A549 (cell line): ENCODE measurements at regions not wholly inside any gene's neighbourhood (a gene's known extent, or its start where the extent isn't known, plus 50 kb on each side); places are given as distances from the start of the nearest gene placed in this dataset.
A peak's percentile ranks its signal among the peaks of the same experiment; 100 is the strongest.

Experiments
- ATAC-seq, 2 experiments: fragments of 200-7000 bp in 1 of 2; fragments of >200 bp in 1 of 2; cut with Nextera tagmentation in 1 of 2; cut with Tn5 transposase in 1 of 2; 3 replicates each; pipeline versions ENCODE4 v1.8.0 to v1.9.1; 2018 to 2020; ENCODE audit warnings: mild to moderate bottlenecking in 1 of 2, moderate library complexity in 1 of 2
- CTCF ChIA-PET: fragments of 300-600 bp; sonication (Branson Sonifier 250); formaldehyde crosslinking; extraction: SDS; loops from one replicate; lab custom pipeline; 2021; ENCODE audit warnings: antibody characterized with exemption, inconsistent platforms; lab: Yijun Ruan, JAX
- POLR2A ChIA-PET: fragments of 350-600 bp; formaldehyde crosslinking; extraction: SDS; loops from one replicate; lab custom pipeline; 2021; ENCODE audit warnings: antibody characterized with exemption, inconsistent platforms; lab: Yijun Ruan, JAX
- DNase-seq, 2 experiments: peaks; one replicate each; pipeline versions ENCODE4 v3.0.0 to v3.0.0-alpha.2; 2011 to 2016; ENCODE audit warnings: low read depth in 1 of 2, low spot score in 1 of 2
- FAIRE-seq: peaks from 2 replicates; lab custom pipeline; 2011; peaks lifted over from hg19 to GRCh38; lab: Jason Lieb, UNC
- H3K27ac ChIP-seq, 2 experiments: fragments of >200 bp; sonication (Bioruptor Twin); formaldehyde crosslinking; 3 replicates each; pipeline ENCODE4 v1.5.1; 2016 to 2017
- H3K4me1 ChIP-seq: fragments of >200 bp; sonication (Bioruptor Twin); formaldehyde crosslinking; 3 replicates; pipeline ENCODE4 v1.6.1; 2016
- H3K4me2 ChIP-seq: fragments of >200 bp; sonication (Bioruptor Twin); formaldehyde crosslinking; 3 replicates; pipeline ENCODE4 v1.6.1; 2016
- H3K4me3 ChIP-seq: fragments of >200 bp; sonication (Bioruptor Twin); formaldehyde crosslinking; 3 replicates; pipeline ENCODE4 v1.5.1; 2016
- H3K9me3 ChIP-seq: fragments of >200 bp; sonication (Bioruptor Twin); formaldehyde crosslinking; 3 replicates; pipeline ENCODE4 v1.6.1; 2016
- BHLHE40 ChIP-seq: IDR thresholded peaks from 2 replicates; pipeline ENCODE4 v1.6.1; 2012; ENCODE audit warnings: low read depth, low read length, inconsistent platforms
- CBX2 ChIP-seq: fragments of 200-600 bp; sonication (generic); IDR thresholded peaks from 2 replicates; pipeline ENCODE4 v1.6.1; 2016; ENCODE audit warnings: low read depth, mild to moderate bottlenecking, borderline replicate concordance
- CHD4 ChIP-seq: fragments of 200-600 bp; sonication (generic); IDR thresholded peaks from 2 replicates; pipeline ENCODE4 v1.6.1; 2016; ENCODE audit warnings: antibody characterized with exemption, mild to moderate bottlenecking, borderline replicate concordance
- EHF ChIP-seq: fragments of 250-450 bp; sonication (Bioruptor Pico); IDR thresholded peaks from 2 replicates; pipeline ENCODE4 v1.5.0; 2020; ENCODE audit warnings: mild to moderate bottlenecking
- FOSL2 ChIP-seq, 2 experiments: fragments of 450-650 bp in 1 of 2; fragments of >200 bp in 1 of 2; sonication (Bioruptor Twin) in 1 of 2; formaldehyde crosslinking; IDR thresholded peaks; 2 replicates each; pipeline versions ENCODE4 v1.5.0 to v1.6.1; 2016 to 2020; ENCODE audit warnings: mild to moderate bottlenecking in 1 of 2, moderate library complexity in 1 of 2
- FOXS1 ChIP-seq: fragments of 250-450 bp; sonication (Bioruptor Pico); IDR thresholded peaks from 2 replicates; pipeline ENCODE4 v1.5.0; 2020; ENCODE audit warnings: mild to moderate bottlenecking, moderate library complexity
- HEYL ChIP-seq: fragments of 250-450 bp; sonication (Bioruptor Pico); IDR thresholded peaks from 2 replicates; pipeline ENCODE4 v1.8.0; 2021; ENCODE audit warnings: mild to moderate bottlenecking, moderate library complexity
- HOXB13 ChIP-seq: fragments of 250-450 bp; sonication (Bioruptor Pico); IDR thresholded peaks from 2 replicates; pipeline ENCODE4 v1.5.0; 2020; ENCODE audit warnings: low read depth, mild to moderate bottlenecking, moderate library complexity
- HOXB5 ChIP-seq: fragments of 250-450 bp; sonication (Bioruptor Pico); IDR thresholded peaks from 2 replicates; pipeline ENCODE4 v1.5.0; 2020; ENCODE audit warnings: mild to moderate bottlenecking, moderate library complexity
- JUN ChIP-seq, 2 experiments: fragments of >200 bp; sonication (Bioruptor Twin); formaldehyde crosslinking; IDR thresholded peaks; 2 replicates in 1 of 2; 3 replicates in 1 of 2; pipeline ENCODE4 v1.6.1; 2016 to 2017
- JUNB ChIP-seq: fragments of >200 bp; sonication (Bioruptor Twin); formaldehyde crosslinking; IDR thresholded peaks from 2 replicates; pipeline ENCODE4 v1.6.1; 2016
- KDM5A ChIP-seq: fragments of 200-600 bp; sonication (generic); IDR thresholded peaks from 2 replicates; pipeline ENCODE4 v1.6.1; 2016; ENCODE audit warnings: antibody characterized with exemption, mild to moderate bottlenecking
- MAFK ChIP-seq: fragments of 450-650 bp; IDR thresholded peaks from 2 replicates; pipeline ENCODE4 v1.6.1; 2014; ENCODE audit not compliant: partially characterized antibody
- MYC ChIP-seq: IDR thresholded peaks from 2 replicates; pipeline ENCODE4 v1.6.1; 2012; ENCODE audit warnings: mild to moderate bottlenecking, inconsistent platforms, low read length, improper control_type of control experiment, borderline replicate concordance
- RAD21 ChIP-seq, 2 experiments: fragments of >200 bp in 1 of 2; sonication (Bioruptor Twin) in 1 of 2; formaldehyde crosslinking in 1 of 2; IDR thresholded peaks in 1 of 2; conservative IDR thresholded peaks in 1 of 2; 2 replicates in 1 of 2; 3 replicates in 1 of 2; pipeline ENCODE4 v1.6.1; 2012 to 2018; ENCODE audit warnings: inconsistent platforms in 1 of 2
- RARB ChIP-seq: fragments of 250-450 bp; sonication (Bioruptor Pico); IDR thresholded peaks from 2 replicates; pipeline ENCODE4 v1.8.0; 2021; ENCODE audit warnings: mild to moderate bottlenecking, moderate library complexity
- RNF2 ChIP-seq: fragments of 200-600 bp; sonication (generic); IDR thresholded peaks from 2 replicates; pipeline ENCODE4 v1.6.1; 2016; ENCODE audit warnings: low read depth, mild to moderate bottlenecking, antibody characterized with exemption, moderate library complexity, borderline replicate concordance
- SMC3 ChIP-seq: fragments of >200 bp; sonication (Bioruptor Twin); formaldehyde crosslinking; IDR thresholded peaks from 3 replicates; pipeline ENCODE4 v1.6.1; 2018; ENCODE audit warnings: inconsistent platforms
- ZC3H11A ChIP-seq: fragments of 450-650 bp; IDR thresholded peaks from 2 replicates; pipeline ENCODE4 v1.6.1; 2014; ENCODE audit warnings: antibody characterized with exemption, mild to moderate bottlenecking
- ZSCAN20 ChIP-seq: fragments of 250-450 bp; sonication (Bioruptor Pico); IDR thresholded peaks from 2 replicates; pipeline ENCODE4 v1.8.0; 2022; ENCODE audit warnings: mild to moderate bottlenecking, moderate library complexity
- WGBS: methylation state at CpG from one replicate; pipeline ENCODE4 v1.1.6; 2017; ENCODE audit errors: missing lambda C conversion rate; 5-methylcytosine and 5-hydroxymethylcytosine counted together
- TF ChIP-seq, protein P1 (sequence below): fragments of 450-650 bp; IDR thresholded peaks from 2 replicates; pipeline ENCODE4 v1.6.1; 2014; ENCODE audit warnings: antibody characterized with exemption
- TF ChIP-seq, protein P2 (sequence below): IDR thresholded peaks from 2 replicates; pipeline ENCODE4 v1.6.1; 2012
- TF ChIP-seq, protein P3 (sequence below): fragments of 200-600 bp; sonication (generic); IDR thresholded peaks from 2 replicates; pipeline ENCODE4 v1.6.1; 2016; ENCODE audit warnings: antibody characterized with exemption, mild to moderate bottlenecking, moderate library complexity
- TF ChIP-seq, protein P4 (sequence below): fragments of >200 bp; sonication (Bioruptor Twin); formaldehyde crosslinking; IDR thresholded peaks from 3 replicates; pipeline ENCODE4 v1.5.1; 2016

DNA sequence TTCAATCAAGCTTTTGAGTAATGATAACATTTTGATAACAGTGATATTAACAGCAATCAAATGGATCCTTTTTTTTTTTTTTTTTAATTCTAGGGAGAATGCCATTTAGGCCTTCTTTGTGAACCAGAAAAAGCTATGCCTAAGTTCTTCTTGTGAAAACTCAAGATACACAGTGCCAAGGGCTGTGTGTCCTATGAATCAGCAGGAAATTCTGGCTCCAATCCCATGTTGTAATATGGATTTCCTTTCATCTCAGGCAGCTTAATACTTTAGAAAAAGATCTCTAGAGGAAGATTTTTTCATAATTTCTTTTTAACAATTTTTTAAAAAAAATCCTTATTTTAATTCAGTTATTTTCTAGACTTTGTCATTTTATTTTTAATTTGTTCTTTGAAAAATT, 96.1 kb downstream of the NUDT12 start:
- ChIA-PET POLR2A (interaction anchor here (1.3 kb wide), 1 partner anchor 208 kb away, joined by 5 read pairs; the partner anchor contains the start of gene MACIR), CTCF (interaction anchor here (0.7 to 1.7 kb wide), 3 partner anchors 9 to 104 kb away, joined by 3 to 7 read pairs (median 3); no protein-coding TSS in a partner anchor)
- DNase-seq = peak in 1 of 2 experiments; percentile 17
- ATAC-seq = no peak
- Histone ChIP-seq H3K9me3 (no peaks in the 10 kb centered on the region), H3K4me1 (peaks cover 27% of the 10 kb centered on the region), H3K4me2 (peak overlapping the region; percentile 33), H3K27ac (peak overlapping the region in 1 of 2 experiments; percentile 54; a peak in 2 of 6 replicates), H3K4me3 (no peak overlapping the region)
- no peak for FAIRE-seq
- TF ChIP-seq CHD4 = no peak
- no peak for TF ChIP-seq FOXS1 (CRISPR knock-in tag)
- TF ChIP-seq MAFK = no peak
- no peak for TF ChIP-seq RAD21 (conservative IDR thresholded peaks at IDR 0.05 in 1 of 2, IDR thresholded peaks at IDR 0.05 in 1 of 2)
- TF ChIP-seq JUNB = no peak

DNA sequence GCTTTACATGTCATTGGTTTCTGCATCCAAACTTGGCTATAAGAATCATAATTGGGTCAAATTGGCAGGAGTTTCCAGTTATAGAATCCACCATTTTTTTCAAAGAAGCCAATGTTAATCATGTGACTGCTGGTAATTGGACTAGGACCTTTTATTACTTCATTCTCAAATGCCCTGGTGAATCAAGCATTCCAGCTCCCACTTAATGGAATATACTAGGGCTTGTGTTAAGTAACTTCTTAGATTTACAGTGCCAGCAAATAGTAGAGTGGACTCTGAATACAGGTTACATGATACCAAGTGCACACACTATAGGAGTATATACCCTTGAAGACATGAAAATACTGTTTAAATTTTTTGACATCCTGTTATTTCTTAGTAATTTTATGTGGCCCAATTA, 96.7 kb downstream of the NUDT12 start:
- H3K4me3 ChIP-seq = no peak overlapping the region
- POLR2A ChIA-PET = no interaction called here
- no peak for TF ChIP-seq KDM5A
- TF ChIP-seq ZSCAN20 (CRISPR knock-in tag) = no peak
- no peak for TF ChIP-seq RARB
- TF ChIP-seq ZC3H11A = no peak
- TF ChIP-seq RNF2 = no peak
- TF ChIP-seq HOXB13 (CRISPR knock-in tag) = no peak
- TF ChIP-seq, all 56 proteins: peak for 0
- peak overlapping the region; percentile 33; the same call in 1 of the 3 replicates for H3K4me2 ChIP-seq
- FAIRE-seq (peak; percentile 39), ATAC-seq (no peak), DNase-seq (no peak)
- CTCF ChIA-PET = interaction anchor here (0.7 to 1.7 kb wide), 3 partner anchors 9 to 104 kb away, joined by 3 to 7 read pairs (median 3); no protein-coding TSS in a partner anchor
- H3K4me1 ChIP-seq = peaks cover 27% of the 10 kb centered on the region
- H3K9me3 ChIP-seq = no peaks in the 10 kb centered on the region
- peak overlapping the region; percentile 43 to 54; a peak in 5 of 6 replicates for H3K27ac ChIP-seq

DNA sequence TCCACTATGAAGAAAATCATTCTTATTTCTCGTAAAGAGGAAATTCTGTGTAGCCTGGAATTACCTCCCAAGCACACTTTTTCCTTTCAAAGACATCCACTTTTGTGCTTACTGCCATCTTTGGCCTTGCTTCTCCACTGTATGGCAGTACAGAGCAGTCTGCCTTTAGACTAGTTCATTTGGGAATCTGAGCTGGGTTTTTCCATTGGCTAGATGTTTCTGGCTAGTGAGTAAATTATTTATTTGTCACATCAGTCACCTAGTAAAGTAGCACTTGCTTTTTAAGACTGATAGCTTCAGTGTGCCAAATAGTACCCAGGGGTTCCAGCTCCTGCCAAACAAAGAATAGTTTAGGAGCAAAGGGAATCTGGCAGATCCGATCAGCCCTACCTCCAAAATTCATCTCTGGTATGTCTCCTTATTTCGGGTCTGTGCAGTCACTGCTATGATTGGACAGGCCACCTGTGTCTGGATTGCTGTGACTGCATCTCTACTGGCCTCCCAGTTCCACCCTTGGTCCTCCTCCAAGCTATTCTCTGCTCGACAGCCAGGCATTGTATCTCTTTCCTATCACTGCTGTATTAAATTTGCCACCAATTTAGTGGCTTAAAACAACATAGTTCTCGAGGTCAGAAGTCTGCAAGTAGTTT, 97.6 kb downstream of the NUDT12 start:
- POLR2A ChIA-PET = no interaction called here
- CTCF ChIA-PET = interaction anchor here (1.0 kb wide), 1 partner anchor 10 kb away, joined by 11 read pairs; no protein-coding TSS in a partner anchor

DNA sequence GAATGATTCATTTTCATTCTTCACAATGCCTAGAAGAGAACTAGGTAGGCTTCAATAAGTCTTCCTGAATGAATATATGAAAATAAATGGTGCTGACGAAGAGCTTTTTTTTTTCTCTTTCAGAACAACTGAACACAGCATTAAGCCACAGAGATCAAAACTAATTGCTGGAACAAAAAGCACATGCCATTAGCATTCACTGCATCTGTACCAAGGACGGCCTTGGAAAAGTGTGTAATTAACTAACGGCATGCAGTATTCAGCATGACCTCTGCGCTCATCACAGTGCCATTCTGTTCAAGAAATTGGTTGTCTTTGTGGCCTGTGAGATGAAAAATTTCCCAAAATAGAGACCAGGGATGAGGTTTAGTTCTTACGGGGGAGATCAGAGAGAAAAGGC, 99.3 kb downstream of the NUDT12 start:
- no peak for DNase-seq
- Histone ChIP-seq H3K4me1 (peaks cover 24% of the 10 kb centered on the region), H3K4me3 (no peak overlapping the region), H3K27ac (no peak overlapping the region), H3K4me2 (no peak overlapping the region), H3K9me3 (no peaks in the 10 kb centered on the region)
- no peak for FAIRE-seq
- CTCF ChIA-PET = interaction anchor here (0.6 kb wide), 1 partner anchor 13 kb away, joined by 3 read pairs; no protein-coding TSS in a partner anchor
- no peak for ATAC-seq
- POLR2A ChIA-PET = no interaction called here
- WGBS = 90% methylated on average over 5 of the region's 5 CpGs
- no peak for TF ChIP-seq SMC3
- no peak for TF ChIP-seq HEYL (CRISPR knock-in tag)
- TF ChIP-seq CHD4 = no peak
- TF ChIP-seq, protein P1, sequence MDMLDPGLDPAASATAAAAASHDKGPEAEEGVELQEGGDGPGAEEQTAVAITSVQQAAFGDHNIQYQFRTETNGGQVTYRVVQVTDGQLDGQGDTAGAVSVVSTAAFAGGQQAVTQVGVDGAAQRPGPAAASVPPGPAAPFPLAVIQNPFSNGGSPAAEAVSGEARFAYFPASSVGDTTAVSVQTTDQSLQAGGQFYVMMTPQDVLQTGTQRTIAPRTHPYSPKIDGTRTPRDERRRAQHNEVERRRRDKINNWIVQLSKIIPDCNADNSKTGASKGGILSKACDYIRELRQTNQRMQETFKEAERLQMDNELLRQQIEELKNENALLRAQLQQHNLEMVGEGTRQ = no peak
- TF ChIP-seq, protein P2, sequence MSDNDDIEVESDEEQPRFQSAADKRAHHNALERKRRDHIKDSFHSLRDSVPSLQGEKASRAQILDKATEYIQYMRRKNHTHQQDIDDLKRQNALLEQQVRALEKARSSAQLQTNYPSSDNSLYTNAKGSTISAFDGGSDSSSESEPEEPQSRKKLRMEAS = no peak
- TF ChIP-seq HOXB5 (CRISPR knock-in tag) = no peak
- no peak for TF ChIP-seq FOSL2 (IDR thresholded peaks at IDR 0.05)
- no peak for TF ChIP-seq FOSL2 (CRISPR knock-in tag; IDR thresholded peaks at IDR 0.05)
- no peak for TF ChIP-seq CBX2
- TF ChIP-seq, protein P3, sequence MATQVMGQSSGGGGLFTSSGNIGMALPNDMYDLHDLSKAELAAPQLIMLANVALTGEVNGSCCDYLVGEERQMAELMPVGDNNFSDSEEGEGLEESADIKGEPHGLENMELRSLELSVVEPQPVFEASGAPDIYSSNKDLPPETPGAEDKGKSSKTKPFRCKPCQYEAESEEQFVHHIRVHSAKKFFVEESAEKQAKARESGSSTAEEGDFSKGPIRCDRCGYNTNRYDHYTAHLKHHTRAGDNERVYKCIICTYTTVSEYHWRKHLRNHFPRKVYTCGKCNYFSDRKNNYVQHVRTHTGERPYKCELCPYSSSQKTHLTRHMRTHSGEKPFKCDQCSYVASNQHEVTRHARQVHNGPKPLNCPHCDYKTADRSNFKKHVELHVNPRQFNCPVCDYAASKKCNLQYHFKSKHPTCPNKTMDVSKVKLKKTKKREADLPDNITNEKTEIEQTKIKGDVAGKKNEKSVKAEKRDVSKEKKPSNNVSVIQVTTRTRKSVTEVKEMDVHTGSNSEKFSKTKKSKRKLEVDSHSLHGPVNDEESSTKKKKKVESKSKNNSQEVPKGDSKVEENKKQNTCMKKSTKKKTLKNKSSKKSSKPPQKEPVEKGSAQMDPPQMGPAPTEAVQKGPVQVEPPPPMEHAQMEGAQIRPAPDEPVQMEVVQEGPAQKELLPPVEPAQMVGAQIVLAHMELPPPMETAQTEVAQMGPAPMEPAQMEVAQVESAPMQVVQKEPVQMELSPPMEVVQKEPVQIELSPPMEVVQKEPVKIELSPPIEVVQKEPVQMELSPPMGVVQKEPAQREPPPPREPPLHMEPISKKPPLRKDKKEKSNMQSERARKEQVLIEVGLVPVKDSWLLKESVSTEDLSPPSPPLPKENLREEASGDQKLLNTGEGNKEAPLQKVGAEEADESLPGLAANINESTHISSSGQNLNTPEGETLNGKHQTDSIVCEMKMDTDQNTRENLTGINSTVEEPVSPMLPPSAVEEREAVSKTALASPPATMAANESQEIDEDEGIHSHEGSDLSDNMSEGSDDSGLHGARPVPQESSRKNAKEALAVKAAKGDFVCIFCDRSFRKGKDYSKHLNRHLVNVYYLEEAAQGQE = no peak

More for the DNA sequence above, 97.6 kb downstream of the NUDT12 start:
- FAIRE-seq (no peak), DNase-seq (no peak), ATAC-seq (peak in 1 of 2 experiments; percentile 61; a peak in 1 of 6 replicates)
- Histone ChIP-seq H3K4me3 (no peak overlapping the region), H3K27ac (peak overlapping the region; percentile 17 to 37; a peak in 4 of 6 replicates), H3K4me1 (peaks cover 27% of the 10 kb centered on the region), H3K9me3 (no peaks in the 10 kb centered on the region), H3K4me2 (no peak overlapping the region)
- TF ChIP-seq EHF (no peak), BHLHE40 (no peak), RNF2 (no peak), JUN (IDR thresholded peaks at IDR 0.05) (no peak), MYC (no peak), ZC3H11A (no peak)
- TF ChIP-seq, protein P4, sequence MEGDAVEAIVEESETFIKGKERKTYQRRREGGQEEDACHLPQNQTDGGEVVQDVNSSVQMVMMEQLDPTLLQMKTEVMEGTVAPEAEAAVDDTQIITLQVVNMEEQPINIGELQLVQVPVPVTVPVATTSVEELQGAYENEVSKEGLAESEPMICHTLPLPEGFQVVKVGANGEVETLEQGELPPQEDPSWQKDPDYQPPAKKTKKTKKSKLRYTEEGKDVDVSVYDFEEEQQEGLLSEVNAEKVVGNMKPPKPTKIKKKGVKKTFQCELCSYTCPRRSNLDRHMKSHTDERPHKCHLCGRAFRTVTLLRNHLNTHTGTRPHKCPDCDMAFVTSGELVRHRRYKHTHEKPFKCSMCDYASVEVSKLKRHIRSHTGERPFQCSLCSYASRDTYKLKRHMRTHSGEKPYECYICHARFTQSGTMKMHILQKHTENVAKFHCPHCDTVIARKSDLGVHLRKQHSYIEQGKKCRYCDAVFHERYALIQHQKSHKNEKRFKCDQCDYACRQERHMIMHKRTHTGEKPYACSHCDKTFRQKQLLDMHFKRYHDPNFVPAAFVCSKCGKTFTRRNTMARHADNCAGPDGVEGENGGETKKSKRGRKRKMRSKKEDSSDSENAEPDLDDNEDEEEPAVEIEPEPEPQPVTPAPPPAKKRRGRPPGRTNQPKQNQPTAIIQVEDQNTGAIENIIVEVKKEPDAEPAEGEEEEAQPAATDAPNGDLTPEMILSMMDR = no peak
- 67% methylated on average over 5 of the region's 5 CpGs for WGBS
